IPS DF 6.9 (cell line): ENCODE measurements at regions not wholly inside any gene's neighbourhood (a gene's known extent, or its start where the extent isn't known, plus 50 kb on each side); places are given as distances from the start of the nearest gene placed in this dataset.
"Not testable (repeated sequence)": the region's sequence is repeated elsewhere in the genome, so short reads cannot be mapped to it uniquely, and the experiment has no call there.

Experiments
- DNase-seq: peaks from one replicate; pipeline ENCODE4 v3.0.0-alpha.2; 2013; ENCODE audit warnings: low read depth, low spot score
- H3K27ac ChIP-seq: one replicate; pipeline ENCODE4 v1.5.1; 2013; ENCODE audit warnings: low read length, control low read depth
- H3K27me3 ChIP-seq: 2 replicates; pipeline ENCODE4 v1.6.1; 2013; ENCODE audit warnings: mild to moderate bottlenecking, low read length; ENCODE audit not compliant: control insufficient read depth, insufficient read depth
- H3K36me3 ChIP-seq: 2 replicates; pipeline ENCODE4 v1.6.1; 2013; ENCODE audit warnings: low read length; ENCODE audit not compliant: control insufficient read depth, insufficient read depth
- H3K4me1 ChIP-seq: 2 replicates; pipeline ENCODE4 v1.6.1; 2013; ENCODE audit warnings: low read length; ENCODE audit not compliant: control insufficient read depth, insufficient read depth
- H3K4me3 ChIP-seq: 2 replicates; pipeline ENCODE4 v1.5.1; 2013; ENCODE audit warnings: mild to moderate bottlenecking, low read length
- H3K9me3 ChIP-seq: 2 replicates; pipeline ENCODE4 v1.6.1; 2013; ENCODE audit warnings: low read length, inconsistent platforms; ENCODE audit not compliant: control insufficient read depth, insufficient read depth
- WGBS: extraction: QIAGEN DNeasy Blood & Tissue Kit; methylation state at CpG from one replicate; pipeline ENCODE4 v1.1.7; 2013; ENCODE audit warnings: mixed read lengths, missing lambda C conversion rate; ENCODE audit not compliant: insufficient read length, insufficient coverage; 5-methylcytosine and 5-hydroxymethylcytosine counted together

DNA sequence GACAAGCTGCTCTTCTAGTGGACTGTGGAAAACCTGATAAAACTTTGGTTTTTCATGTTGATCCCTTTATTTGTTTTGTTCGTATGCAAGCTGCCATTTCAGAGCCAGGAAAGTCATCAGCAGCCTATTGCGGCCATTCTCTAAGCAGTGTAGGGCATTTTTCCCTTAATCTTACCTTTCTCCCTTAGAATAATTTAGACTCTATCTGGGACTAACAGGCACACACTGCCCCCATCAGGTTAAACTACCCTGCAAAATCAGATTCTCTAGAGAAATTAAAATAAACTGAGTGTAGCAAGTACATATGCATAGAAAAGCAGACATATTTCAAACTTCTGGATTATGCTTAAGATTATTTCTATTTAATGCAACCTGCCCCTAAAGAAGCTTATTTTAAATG lies 347.5 kb downstream of the METTL4 start:
- DNase-seq, result no peak
- no peaks in the 10 kb centered on the region for H3K36me3 ChIP-seq
- no peak overlapping the region for H3K27ac ChIP-seq
- no peaks in the 10 kb centered on the region for H3K4me1 ChIP-seq
- no peaks in the 10 kb centered on the region for H3K27me3 ChIP-seq
- no CpG with 5 or more reads among the region's 2 CpGs for WGBS
- H3K9me3 ChIP-seq, result no peaks in the 10 kb centered on the region
- no peak overlapping the region for H3K4me3 ChIP-seq

GRCh38 chr18:2236232-2236631 lies 335.1 kb downstream of the METTL4 start:
- DNase-seq, result no peak
- H3K4me3 ChIP-seq, result no peak overlapping the region
- no peaks in the 10 kb centered on the region for H3K27me3 ChIP-seq
- no CpG with 5 or more reads among the region's 2 CpGs for WGBS
- H3K4me1 ChIP-seq, result no peaks in the 10 kb centered on the region
- no peaks in the 10 kb centered on the region for H3K9me3 ChIP-seq
- H3K27ac ChIP-seq, result no peak overlapping the region
- H3K36me3 ChIP-seq, result no peaks in the 10 kb centered on the region

GRCh38 chr18:2237706-2238105 lies 333.6 kb downstream of the METTL4 start:
- Histone ChIP-seq H3K4me1 (no peaks in the 10 kb centered on the region), H3K4me3 (no peak overlapping the region), H3K9me3 (no peaks in the 10 kb centered on the region), H3K27me3 (no peaks in the 10 kb centered on the region), H3K27ac (no peak overlapping the region), H3K36me3 (no peaks in the 10 kb centered on the region)
- WGBS, result no CpG with 5 or more reads among the region's 7 CpGs
- DNase-seq, result no peak

GRCh38 chr18:2240311-2240705 lies 331.0 kb downstream of the METTL4 start:
- Histone ChIP-seq H3K27me3 (no peaks in the 10 kb centered on the region), H3K36me3 (no peaks in the 10 kb centered on the region), H3K9me3 (no peaks in the 10 kb centered on the region), H3K4me1 (no peaks in the 10 kb centered on the region), H3K27ac (no peak overlapping the region), H3K4me3 (no peak overlapping the region)
- DNase-seq, result no peak
- no CpG with 5 or more reads among the region's 4 CpGs for WGBS

GRCh38 chr18:2244641-2245040 lies 326.7 kb downstream of the METTL4 start:
- no peak for DNase-seq
- no peaks in the 10 kb centered on the region for H3K36me3 ChIP-seq
- H3K4me3 ChIP-seq, result no peak overlapping the region
- H3K27me3 ChIP-seq, result no peaks in the 10 kb centered on the region
- H3K4me1 ChIP-seq, result no peaks in the 10 kb centered on the region
- no peak overlapping the region for H3K27ac ChIP-seq
- no peaks in the 10 kb centered on the region for H3K9me3 ChIP-seq

DNA sequence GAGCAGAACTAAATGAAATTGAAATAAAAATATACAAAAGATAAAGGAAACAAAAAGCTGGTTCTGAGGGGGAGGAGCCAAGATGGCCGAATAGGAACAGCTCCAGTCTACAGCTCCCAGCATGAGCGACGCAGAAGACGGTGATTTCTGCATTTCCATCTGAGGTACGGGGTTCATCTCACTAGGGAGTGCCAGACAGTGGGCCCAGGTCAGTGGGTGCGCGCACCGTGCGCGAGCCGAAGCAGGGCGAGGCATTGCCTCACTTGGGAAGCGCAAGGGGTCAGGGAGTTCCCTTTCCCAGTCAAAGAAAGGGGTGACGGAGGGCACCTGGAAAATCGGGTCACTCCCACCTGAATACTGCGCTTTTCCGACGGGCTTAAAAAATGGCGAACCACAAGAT lies 324.2 kb downstream of the METTL4 start:
- H3K4me1 ChIP-seq, DNase-seq, H3K36me3 ChIP-seq, H3K9me3 ChIP-seq, H3K27me3 ChIP-seq, H3K27ac ChIP-seq, H3K4me3 ChIP-seq: not testable (repeated sequence)
- WGBS, result no CpG with 5 or more reads among the region's 19 CpGs

DNA sequence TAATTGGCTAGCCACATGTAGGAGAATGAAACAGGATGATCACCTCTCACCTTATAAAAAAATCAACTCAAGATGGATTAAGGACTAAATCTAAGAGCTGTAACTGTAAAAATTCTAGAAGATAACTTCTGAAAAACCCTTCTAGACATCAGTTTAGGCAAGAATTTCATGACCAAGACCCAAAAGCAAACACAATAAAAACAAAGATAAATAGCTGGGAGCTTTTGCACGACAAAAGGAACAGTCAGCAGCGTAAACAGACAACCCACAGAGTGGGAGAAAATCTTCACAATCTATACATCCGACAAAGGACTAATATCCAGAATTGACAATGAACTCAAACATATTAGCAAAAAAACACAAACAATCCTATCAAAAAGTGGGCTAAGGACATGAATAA lies 316.3 kb downstream of the METTL4 start:
- H3K4me1 ChIP-seq, result no peaks in the 10 kb centered on the region
- no peak overlapping the region for H3K4me3 ChIP-seq
- no CpG with 5 or more reads among the region's 3 CpGs for WGBS
- no peak overlapping the region for H3K27ac ChIP-seq
- no peaks in the 10 kb centered on the region for H3K9me3 ChIP-seq
- DNase-seq, result no peak
- H3K36me3 ChIP-seq, result no peaks in the 10 kb centered on the region
- no peaks in the 10 kb centered on the region for H3K27me3 ChIP-seq

GRCh38 chr18:2256577-2256976 lies 314.7 kb downstream of the METTL4 start:
- H3K36me3 ChIP-seq, result no peaks in the 10 kb centered on the region
- no peak overlapping the region for H3K4me3 ChIP-seq
- no peak overlapping the region for H3K27ac ChIP-seq
- DNase-seq, result no peak
- no peaks in the 10 kb centered on the region for H3K4me1 ChIP-seq
- WGBS, result no CpG with 5 or more reads among the region's 1 CpG
- H3K9me3 ChIP-seq, result no peaks in the 10 kb centered on the region
- no peaks in the 10 kb centered on the region for H3K27me3 ChIP-seq

DNA sequence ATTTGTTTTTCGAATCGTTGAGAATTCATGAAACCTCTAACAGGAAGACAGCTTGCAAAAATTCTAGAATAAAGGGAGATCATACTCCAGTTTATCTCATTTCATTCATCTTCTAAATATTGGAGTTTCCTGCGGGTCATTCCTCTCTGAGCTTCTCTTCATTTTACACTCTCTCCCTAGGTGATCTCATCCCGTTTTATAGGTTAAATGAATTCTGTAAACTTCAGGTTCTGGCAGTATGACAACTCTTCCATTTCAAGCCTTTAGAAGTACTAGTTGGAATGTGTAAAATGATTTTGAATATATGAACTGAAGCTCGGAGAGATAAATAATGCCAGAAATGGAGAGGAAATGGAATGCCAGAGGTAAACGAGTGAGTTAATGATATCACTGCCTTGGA lies 312.4 kb downstream of the METTL4 start:
- H3K27ac ChIP-seq, result no peak overlapping the region
- H3K4me3 ChIP-seq, result no peak overlapping the region
- no CpG with 5 or more reads among the region's 6 CpGs for WGBS
- no peaks in the 10 kb centered on the region for H3K9me3 ChIP-seq
- no peaks in the 10 kb centered on the region for H3K36me3 ChIP-seq
- H3K4me1 ChIP-seq, result no peaks in the 10 kb centered on the region
- no peak for DNase-seq
- no peaks in the 10 kb centered on the region for H3K27me3 ChIP-seq

DNA sequence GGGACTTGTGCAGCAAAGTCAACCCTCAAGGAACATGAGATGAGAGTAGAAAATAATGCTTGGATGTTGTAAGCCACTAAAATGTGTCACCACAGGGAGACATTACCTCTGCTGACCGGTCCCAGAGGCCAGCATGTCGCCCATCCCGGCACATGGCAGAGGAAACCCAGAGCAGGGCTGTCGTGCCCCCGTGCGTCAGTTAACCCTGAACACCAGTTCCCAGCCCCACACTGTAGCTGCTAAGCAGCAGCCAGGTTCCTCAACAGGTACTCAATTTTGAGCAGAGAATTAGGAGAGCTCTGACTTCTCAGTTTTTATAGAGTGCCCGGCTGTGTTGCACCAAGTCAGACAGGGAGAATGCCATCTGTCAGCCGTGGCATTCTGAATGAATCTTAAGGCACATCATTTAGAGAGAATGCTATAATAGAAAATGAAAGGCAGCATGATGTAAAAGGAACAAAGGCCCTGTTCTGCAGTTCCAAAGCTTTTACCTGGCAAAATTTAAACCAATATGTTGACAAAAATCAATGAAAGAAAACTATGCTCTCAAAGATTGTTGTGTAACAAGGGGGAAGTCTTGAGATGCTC lies 307.9 kb downstream of the METTL4 start:
- H3K4me1 ChIP-seq, result no peaks in the 10 kb centered on the region
- H3K36me3 ChIP-seq, result no peaks in the 10 kb centered on the region
- no CpG with 5 or more reads among the region's 8 CpGs for WGBS
- no peaks in the 10 kb centered on the region for H3K9me3 ChIP-seq
- no peak overlapping the region for H3K4me3 ChIP-seq
- H3K27ac ChIP-seq, result no peak overlapping the region
- H3K27me3 ChIP-seq, result no peaks in the 10 kb centered on the region
- DNase-seq, result no peak

DNA sequence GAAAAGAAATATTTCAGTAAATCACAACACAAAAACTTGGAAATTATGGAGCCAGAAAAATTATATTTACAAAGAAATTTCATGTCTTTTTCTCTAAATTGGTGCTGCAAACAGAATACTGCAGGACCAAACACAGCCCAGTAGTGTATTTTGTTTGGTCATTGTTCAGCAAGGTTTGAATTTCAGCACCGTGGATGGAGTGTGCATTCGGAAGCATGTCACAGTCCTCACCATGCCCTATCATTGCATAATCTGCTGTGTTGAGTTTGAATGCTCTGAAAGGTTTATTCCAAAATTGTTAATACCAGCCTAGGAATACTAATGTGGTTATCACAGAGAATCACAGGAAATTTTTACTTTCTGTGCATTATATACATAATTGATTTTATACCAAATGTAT lies 296.7 kb downstream of the METTL4 start:
- Histone ChIP-seq H3K36me3 (no peaks in the 10 kb centered on the region), H3K9me3 (no peaks in the 10 kb centered on the region), H3K4me3 (no peak overlapping the region), H3K4me1 (no peaks in the 10 kb centered on the region), H3K27ac (no peak overlapping the region), H3K27me3 (no peaks in the 10 kb centered on the region)
- no CpG with 5 or more reads among the region's 2 CpGs for WGBS
- DNase-seq, result no peak
